ENCODE measurements at regions not wholly inside any gene's neighbourhood (a gene's known extent, or its start where the extent isn't known, plus 50 kb on each side); places are given as distances from the start of the nearest gene placed in this dataset.

DNA sequence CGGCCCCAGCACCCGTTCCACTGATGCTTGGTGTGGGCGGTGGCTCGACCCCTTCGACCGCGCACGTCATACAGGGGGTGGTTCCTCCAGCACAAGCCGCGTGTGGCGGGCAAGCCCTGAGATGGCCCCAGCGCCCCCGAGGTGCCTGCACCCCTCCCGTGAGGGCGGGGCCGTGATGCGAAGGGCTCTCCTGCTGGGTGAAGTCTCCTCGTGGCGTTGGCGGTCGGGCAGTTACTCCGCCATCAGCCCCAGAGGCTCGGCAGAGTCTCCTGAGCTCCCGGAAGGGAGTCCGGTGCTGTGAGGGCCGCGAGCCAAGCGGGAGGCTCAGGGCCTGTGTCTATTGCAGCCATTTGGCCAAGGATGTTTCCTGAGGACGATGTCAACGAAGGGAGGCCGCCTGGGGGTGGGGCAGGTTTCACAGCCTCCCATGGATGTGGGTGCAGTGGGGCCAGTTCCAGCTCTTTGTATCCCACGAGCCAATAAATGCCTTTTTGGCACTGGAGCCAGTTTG is 78.1 kb upstream of the GALNT9 start:
- Histone ChIP-seq H3K4me1 (ENCODE audit: control insufficient read depth, insufficient read depth, low read length) (no peaks in the 10 kb centered on the region), H3K4me3 (ENCODE audit: insufficient read depth, low read depth, low read length) (no peak overlapping the region), H3K27me3 (ENCODE audit: control insufficient read depth, insufficient read depth, low read length, poor library complexity, severe bottlenecking) (peaks cover 2% of the 10 kb centered on the region), H3K9me3 (ENCODE audit: control insufficient read depth, low read length) (no peaks in the 10 kb centered on the region), H3K36me3 (ENCODE audit: control insufficient read depth, insufficient read depth, low read length) (no peaks in the 10 kb centered on the region), H3K27ac (ENCODE audit: insufficient read depth, low read depth, low read length, poor library complexity, severe bottlenecking) (no peak overlapping the region)
- WGBS, 2 experiments = 87 to 88% methylated on average over 32 of the region's 32 CpGs

DNA sequence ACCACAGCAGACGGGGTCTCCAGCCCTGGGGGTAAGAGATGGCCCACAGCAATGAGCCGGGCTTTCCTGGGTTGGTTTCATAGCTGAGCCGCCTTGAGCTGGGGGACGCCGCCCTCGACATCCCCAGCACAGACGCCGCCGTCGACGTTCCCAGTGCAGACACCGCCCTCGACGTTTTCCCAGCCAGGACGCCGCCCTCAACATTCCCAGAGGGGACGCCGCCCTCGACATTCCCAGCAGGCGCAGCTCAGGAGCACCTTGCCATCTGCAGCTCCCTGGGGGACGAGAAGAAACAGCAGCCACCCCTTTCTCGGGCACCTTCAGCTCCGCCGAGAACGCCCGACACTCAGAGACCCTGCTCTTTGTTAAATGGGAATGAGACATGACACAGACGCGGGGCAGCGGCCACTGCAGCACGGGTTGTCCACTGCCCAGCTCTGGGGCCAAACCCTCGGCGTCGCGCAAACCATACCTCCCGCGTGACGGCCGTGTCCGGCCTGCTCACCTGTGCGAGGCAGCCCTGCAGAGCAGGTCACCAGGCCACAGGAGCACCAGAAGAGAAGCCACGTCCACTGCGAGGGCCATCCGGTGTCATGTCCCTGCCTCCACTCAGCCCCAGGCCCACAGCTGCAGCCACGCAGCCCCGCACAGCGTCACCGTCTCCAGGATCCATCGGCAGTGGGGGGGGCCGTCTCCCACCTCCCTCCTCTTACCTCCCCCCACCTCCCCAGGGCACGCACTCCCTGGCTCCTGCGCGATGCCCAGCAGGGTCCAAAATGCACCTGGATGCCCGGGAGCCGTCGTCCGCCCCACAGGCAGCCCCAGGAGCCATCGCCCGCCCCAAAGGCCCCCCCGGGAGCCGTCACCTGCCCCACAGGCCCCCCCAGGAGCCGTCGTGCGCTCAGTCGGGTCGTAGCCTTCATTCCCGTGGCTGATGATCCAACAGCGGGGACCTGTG is 77.4 kb upstream of the GALNT9 start:
- Histone ChIP-seq H3K27me3 (ENCODE audit: control insufficient read depth, insufficient read depth, low read length, poor library complexity, severe bottlenecking) (peaks cover 3% of the 10 kb centered on the region), H3K4me3 (ENCODE audit: insufficient read depth, low read depth, low read length) (no peak overlapping the region), H3K36me3 (ENCODE audit: control insufficient read depth, insufficient read depth, low read length) (no peaks in the 10 kb centered on the region), H3K9me3 (ENCODE audit: control insufficient read depth, low read length) (no peaks in the 10 kb centered on the region), H3K4me1 (ENCODE audit: control insufficient read depth, insufficient read depth, low read length) (no peaks in the 10 kb centered on the region), H3K27ac (ENCODE audit: insufficient read depth, low read depth, low read length, poor library complexity, severe bottlenecking) (no peak overlapping the region)
- 85 to 86% methylated on average over 67 of the region's 67 CpGs for WGBS, 2 experiments

DNA sequence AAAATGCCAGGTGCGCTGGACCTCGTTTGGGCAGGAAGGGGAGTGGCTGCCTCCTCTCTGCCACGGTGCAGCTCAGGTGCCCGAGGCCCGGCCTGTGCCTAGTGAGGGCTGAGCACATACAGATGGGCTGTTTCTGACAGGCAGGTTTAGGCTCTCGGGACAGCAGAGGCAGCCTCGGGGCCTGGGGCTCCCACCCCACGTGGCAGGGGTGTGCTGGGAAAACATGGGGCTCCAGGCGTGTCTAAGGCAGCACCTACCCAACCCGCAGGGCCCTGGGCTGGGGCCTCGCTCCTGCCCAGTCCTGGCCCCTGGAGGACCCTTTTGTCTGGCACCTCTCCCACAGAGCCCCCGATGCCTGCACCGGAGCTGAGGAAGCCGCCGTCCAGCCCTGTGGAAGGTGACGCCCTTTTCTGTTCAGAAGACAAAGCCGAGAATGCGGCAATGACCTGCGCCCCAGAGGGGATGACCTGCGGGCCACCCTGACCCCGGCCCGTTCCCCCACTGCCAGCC is 76.4 kb upstream of the GALNT9 start:
- Histone ChIP-seq H3K27me3 (ENCODE audit: control insufficient read depth, insufficient read depth, low read length, poor library complexity, severe bottlenecking) (peaks cover 3% of the 10 kb centered on the region), H3K4me3 (ENCODE audit: insufficient read depth, low read depth, low read length) (no peak overlapping the region), H3K9me3 (ENCODE audit: control insufficient read depth, low read length) (no peaks in the 10 kb centered on the region), H3K4me1 (ENCODE audit: control insufficient read depth, insufficient read depth, low read length) (no peaks in the 10 kb centered on the region), H3K27ac (ENCODE audit: insufficient read depth, low read depth, low read length, poor library complexity, severe bottlenecking) (no peak overlapping the region), H3K36me3 (ENCODE audit: control insufficient read depth, insufficient read depth, low read length) (no peaks in the 10 kb centered on the region)
- WGBS, 2 experiments = 84 to 87% methylated on average over 22 of the region's 22 CpGs

DNA sequence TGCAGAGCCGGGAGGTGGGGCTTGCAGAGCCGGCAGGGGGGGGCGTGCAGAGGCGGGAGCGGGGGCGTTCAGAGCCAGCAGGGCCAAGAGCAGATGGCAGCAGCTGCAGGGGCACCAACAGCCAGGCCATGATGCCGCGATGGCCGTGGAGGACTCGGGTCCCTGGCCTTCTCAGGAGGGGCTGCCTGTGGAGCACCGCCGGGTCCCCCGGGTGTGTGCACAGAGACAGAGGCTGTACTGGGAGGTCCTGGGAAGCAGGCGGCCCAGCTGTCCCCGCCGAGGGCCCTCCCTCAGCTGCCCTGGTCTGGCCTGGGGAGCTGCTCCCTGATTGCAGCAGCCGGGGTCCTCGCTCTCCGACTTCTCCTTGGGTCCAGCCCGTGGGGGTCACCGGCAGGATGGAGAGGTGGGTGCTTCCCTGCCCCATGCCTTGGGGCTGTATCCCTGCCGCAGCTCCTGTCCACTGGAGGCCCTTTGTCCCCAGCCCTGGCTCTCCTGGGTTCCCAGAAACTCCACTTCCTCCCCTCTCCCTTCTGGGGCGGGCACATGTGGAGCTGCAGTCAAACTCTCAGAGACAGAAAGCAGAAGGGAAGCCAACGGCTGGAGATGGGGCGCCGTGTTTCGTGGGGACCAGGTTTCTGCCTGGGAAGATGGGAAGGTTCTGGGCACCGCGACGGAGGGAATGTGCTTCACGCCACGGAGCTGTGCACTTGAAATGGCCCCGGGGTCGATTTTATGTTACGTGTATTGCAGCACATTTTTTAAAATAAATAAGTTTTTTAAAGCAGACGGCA is 75.8 kb upstream of the GALNT9 start:
- no peaks in the 10 kb centered on the region for H3K9me3 ChIP-seq (ENCODE audit: control insufficient read depth, low read length)
- no peaks in the 10 kb centered on the region for H3K4me1 ChIP-seq (ENCODE audit: control insufficient read depth, insufficient read depth, low read length)
- H3K36me3 ChIP-seq (ENCODE audit: control insufficient read depth, insufficient read depth, low read length) = no peaks in the 10 kb centered on the region
- no peak overlapping the region for H3K27ac ChIP-seq (ENCODE audit: insufficient read depth, low read depth, low read length, poor library complexity, severe bottlenecking)
- H3K4me3 ChIP-seq (ENCODE audit: insufficient read depth, low read depth, low read length) = no peak overlapping the region
- H3K27me3 ChIP-seq (ENCODE audit: control insufficient read depth, insufficient read depth, low read length, poor library complexity, severe bottlenecking) = peaks cover 3% of the 10 kb centered on the region
- WGBS, 2 experiments = 87% methylated on average over 36 of the region's 36 CpGs

DNA sequence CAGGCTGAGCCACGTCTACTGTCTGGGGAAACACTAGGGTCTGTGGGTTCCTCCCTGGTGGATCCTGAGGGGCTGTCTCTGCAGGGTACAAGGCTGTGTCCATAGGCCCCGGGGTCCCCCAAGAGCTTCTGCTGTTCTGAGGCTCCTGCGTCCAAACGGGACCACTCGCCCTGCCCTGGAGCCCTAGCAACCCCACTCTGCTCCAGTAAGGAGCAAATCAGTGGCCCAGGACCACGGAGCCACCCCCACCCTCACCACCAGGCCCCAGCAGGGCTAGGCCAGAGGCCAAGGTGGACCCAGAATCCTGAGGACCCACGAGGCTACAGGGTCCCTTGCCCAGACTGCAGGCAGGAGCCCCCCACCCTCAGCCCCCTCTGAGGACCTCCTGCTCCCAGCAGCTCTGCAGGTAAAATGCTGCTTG is 75.1 kb upstream of the GALNT9 start:
- Histone ChIP-seq H3K27ac (ENCODE audit: insufficient read depth, low read depth, low read length, poor library complexity, severe bottlenecking) (no peak overlapping the region), H3K4me1 (ENCODE audit: control insufficient read depth, insufficient read depth, low read length) (no peaks in the 10 kb centered on the region), H3K27me3 (ENCODE audit: control insufficient read depth, insufficient read depth, low read length, poor library complexity, severe bottlenecking) (peaks cover 3% of the 10 kb centered on the region), H3K36me3 (ENCODE audit: control insufficient read depth, insufficient read depth, low read length) (no peaks in the 10 kb centered on the region), H3K4me3 (ENCODE audit: insufficient read depth, low read depth, low read length) (no peak overlapping the region), H3K9me3 (ENCODE audit: control insufficient read depth, low read length) (no peaks in the 10 kb centered on the region)
- WGBS, 2 experiments = 83 to 85% methylated on average over 7 of the region's 7 CpGs

DNA sequence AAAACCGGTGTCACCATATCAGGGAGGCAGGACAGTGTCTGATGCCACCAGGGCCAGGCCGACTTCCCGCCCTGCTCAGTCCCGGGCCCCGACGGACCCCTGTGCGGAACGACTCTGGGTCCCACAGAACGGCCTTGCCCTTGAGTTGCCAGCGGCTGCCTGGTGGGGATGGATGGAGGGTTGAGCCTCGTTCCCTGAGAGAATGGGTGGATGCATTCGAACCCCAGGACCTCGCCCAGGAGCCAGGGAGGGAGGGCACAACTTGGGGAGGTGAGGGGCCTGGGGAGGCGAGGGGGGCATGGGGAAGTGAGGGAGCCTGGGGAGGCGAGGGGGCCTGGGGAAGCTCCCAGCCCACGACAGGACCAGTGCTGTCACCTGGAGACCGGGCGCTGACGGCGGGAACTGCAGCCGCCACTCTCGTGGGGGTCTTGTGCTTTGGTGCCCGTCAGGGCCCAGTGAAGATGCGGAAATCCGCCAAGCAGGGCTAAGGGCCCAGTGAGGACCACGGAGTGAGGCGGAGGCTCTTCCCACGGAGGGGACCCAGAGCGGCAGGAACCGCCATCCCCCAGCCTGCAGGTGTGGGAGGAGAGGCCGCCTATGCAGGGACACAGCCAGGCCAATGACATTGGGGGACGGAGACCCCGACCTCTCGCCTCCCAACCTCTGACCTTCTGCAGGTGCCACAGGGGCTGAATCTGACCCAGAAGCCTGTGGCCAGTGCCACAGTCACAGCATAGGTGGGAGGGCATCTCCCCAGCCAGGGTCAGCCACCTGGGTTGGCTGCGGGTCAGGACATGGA is 74.4 kb upstream of the GALNT9 start:
- Histone ChIP-seq H3K4me1 (ENCODE audit: control insufficient read depth, insufficient read depth, low read length) (no peaks in the 10 kb centered on the region), H3K9me3 (ENCODE audit: control insufficient read depth, low read length) (no peaks in the 10 kb centered on the region), H3K27ac (ENCODE audit: insufficient read depth, low read depth, low read length, poor library complexity, severe bottlenecking) (no peak overlapping the region), H3K4me3 (ENCODE audit: insufficient read depth, low read depth, low read length) (no peak overlapping the region), H3K27me3 (ENCODE audit: control insufficient read depth, insufficient read depth, low read length, poor library complexity, severe bottlenecking) (peaks cover 3% of the 10 kb centered on the region), H3K36me3 (ENCODE audit: control insufficient read depth, insufficient read depth, low read length) (no peaks in the 10 kb centered on the region)
- WGBS, 2 experiments = 87 to 88% methylated on average over 35 of the region's 35 CpGs

DNA sequence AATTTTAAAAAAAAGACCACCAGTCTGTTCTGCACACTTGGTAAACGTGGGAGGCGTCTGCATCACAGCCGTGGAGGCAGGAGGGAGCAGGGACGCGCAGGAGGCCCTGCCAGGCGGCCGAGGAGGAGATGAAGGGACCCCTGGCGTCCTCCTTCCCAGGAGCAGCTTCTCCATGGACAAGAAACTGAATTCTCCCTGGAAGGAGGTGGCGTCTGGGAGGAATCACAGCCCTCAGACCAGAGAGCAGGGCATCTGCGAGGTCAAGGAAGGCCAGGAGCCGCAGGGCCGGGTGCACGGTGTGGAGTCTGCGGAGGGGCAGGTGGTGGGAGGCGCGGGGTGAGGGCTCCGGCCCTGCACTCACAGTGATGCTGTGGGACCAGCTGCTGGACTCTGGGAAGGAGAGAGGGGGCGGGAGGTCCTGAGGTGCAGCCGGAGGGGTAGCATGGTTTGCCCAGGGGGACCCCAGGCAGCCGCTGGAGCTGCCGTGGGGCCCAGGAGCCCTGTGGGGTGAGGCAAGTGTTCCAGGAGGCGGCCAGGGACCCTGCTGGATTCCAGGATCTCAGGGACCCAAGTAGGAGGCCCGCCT is 73.5 kb upstream of the GALNT9 start:
- Histone ChIP-seq H3K27me3 (ENCODE audit: control insufficient read depth, insufficient read depth, low read length, poor library complexity, severe bottlenecking) (peaks cover 11% of the 10 kb centered on the region), H3K9me3 (ENCODE audit: control insufficient read depth, low read length) (no peaks in the 10 kb centered on the region), H3K4me1 (ENCODE audit: control insufficient read depth, insufficient read depth, low read length) (no peaks in the 10 kb centered on the region), H3K4me3 (ENCODE audit: insufficient read depth, low read depth, low read length) (no peak overlapping the region), H3K27ac (ENCODE audit: insufficient read depth, low read depth, low read length, poor library complexity, severe bottlenecking) (no peak overlapping the region), H3K36me3 (ENCODE audit: control insufficient read depth, insufficient read depth, low read length) (no peaks in the 10 kb centered on the region)
- 76 to 78% methylated on average over 23 of the region's 23 CpGs for WGBS, 2 experiments

DNA sequence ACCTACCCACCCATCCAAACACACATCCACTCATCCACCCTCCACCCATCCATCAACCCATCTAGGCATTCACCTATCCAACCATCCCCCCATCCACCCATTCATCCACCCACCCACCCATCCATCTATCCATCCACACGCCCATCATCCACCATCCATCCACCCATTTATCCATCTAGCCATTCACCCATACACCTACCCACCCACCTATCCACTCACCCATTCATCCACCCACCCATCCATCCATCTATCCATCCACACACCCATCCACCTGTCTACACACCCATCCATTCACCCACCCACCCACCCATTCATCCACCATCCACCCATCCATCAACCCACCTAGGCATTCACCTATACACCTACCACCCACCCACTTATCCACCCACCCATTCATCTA is 72.6 kb upstream of the GALNT9 start:
- Histone ChIP-seq H3K36me3 (ENCODE audit: control insufficient read depth, insufficient read depth, low read length) (no peaks in the 10 kb centered on the region), H3K27me3 (ENCODE audit: control insufficient read depth, insufficient read depth, low read length, poor library complexity, severe bottlenecking) (peaks cover 20% of the 10 kb centered on the region), H3K9me3 (ENCODE audit: control insufficient read depth, low read length) (no peaks in the 10 kb centered on the region), H3K4me3 (ENCODE audit: insufficient read depth, low read depth, low read length) (no peak overlapping the region), H3K27ac (ENCODE audit: insufficient read depth, low read depth, low read length, poor library complexity, severe bottlenecking) (no peak overlapping the region), H3K4me1 (ENCODE audit: control insufficient read depth, insufficient read depth, low read length) (no peaks in the 10 kb centered on the region)
- WGBS, 2 experiments = 75 to 100% methylated on average over 1 of the region's 1 CpG

DNA sequence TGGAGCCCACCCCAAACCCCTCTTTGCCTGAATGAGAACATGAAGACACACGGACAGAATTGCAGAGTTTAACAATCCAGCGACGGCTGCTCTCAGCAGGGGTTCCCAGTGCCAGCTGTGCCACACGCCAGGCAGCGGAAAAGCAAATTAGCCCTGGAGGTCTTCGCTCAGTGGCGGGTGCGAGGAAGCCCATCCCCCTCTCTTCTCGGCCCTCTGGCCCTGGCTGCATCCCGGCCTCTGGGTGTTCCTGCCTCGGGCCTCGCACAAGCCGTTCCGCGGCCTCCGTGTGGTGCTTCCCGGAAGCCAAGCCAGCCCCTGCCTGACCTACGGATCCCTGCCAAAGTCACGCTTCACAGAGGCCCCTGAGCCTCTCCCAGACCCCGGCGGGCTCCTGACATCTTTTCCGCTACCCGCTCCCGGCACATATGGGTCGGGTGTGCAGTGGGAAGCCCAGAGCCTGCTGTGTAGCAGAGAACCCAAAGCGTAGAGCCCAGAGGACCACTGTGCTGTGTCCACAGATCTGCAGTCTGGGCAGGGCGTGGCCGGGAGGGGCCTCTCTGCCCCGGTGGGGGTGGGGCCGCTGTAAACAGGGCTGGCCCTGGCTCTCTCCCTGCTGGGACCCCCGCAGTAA is 70.7 kb upstream of the GALNT9 start:
- H3K36me3 ChIP-seq (ENCODE audit: control insufficient read depth, insufficient read depth, low read length) = no peaks in the 10 kb centered on the region
- no peak overlapping the region for H3K27ac ChIP-seq (ENCODE audit: insufficient read depth, low read depth, low read length, poor library complexity, severe bottlenecking)
- WGBS, 2 experiments = 79 to 80% methylated on average over 31 of the region's 31 CpGs
- no peak overlapping the region for H3K4me3 ChIP-seq (ENCODE audit: insufficient read depth, low read depth, low read length)
- no peaks in the 10 kb centered on the region for H3K9me3 ChIP-seq (ENCODE audit: control insufficient read depth, low read length)
- no peaks in the 10 kb centered on the region for H3K4me1 ChIP-seq (ENCODE audit: control insufficient read depth, insufficient read depth, low read length)
- H3K27me3 ChIP-seq (ENCODE audit: control insufficient read depth, insufficient read depth, low read length, poor library complexity, severe bottlenecking) = peaks cover 31% of the 10 kb centered on the region

Measured in ectodermal cell (in vitro differentiated cells).